ENCODE measurements at regions not wholly inside any gene's neighbourhood (a gene's known extent, or its start where the extent isn't known, plus 50 kb on each side); places are given as distances from the start of the nearest gene placed in this dataset.
"Not testable (repeated sequence)": the region's sequence is repeated elsewhere in the genome, so short reads cannot be mapped to it uniquely, and the experiment has no call there.

- DNase-seq (ENCODE audit: low read depth), result no peak
- in situ Hi-C loops (cut with HindIII; ENCODE audit: low pct_unique_long_range_greater_than_20kb, low sequenced_read_pairs), result no loop called here
Observed at GRCh38 chr9:93786204-93786603, 169.0 kb downstream of the BARX1 start.

GRCh38 chr9:93776873-93777272 is 178.3 kb downstream of the BARX1 start:
- in situ Hi-C loops (cut with HindIII; ENCODE audit: low pct_unique_long_range_greater_than_20kb, low sequenced_read_pairs), result no loop called here
- no peak for DNase-seq (ENCODE audit: low read depth)

GRCh38 chr9:93776256-93776655 is 178.9 kb downstream of the BARX1 start:
- no peak for DNase-seq (ENCODE audit: low read depth)
- in situ Hi-C loops (cut with HindIII; ENCODE audit: low pct_unique_long_range_greater_than_20kb, low sequenced_read_pairs), result no loop called here

DNA sequence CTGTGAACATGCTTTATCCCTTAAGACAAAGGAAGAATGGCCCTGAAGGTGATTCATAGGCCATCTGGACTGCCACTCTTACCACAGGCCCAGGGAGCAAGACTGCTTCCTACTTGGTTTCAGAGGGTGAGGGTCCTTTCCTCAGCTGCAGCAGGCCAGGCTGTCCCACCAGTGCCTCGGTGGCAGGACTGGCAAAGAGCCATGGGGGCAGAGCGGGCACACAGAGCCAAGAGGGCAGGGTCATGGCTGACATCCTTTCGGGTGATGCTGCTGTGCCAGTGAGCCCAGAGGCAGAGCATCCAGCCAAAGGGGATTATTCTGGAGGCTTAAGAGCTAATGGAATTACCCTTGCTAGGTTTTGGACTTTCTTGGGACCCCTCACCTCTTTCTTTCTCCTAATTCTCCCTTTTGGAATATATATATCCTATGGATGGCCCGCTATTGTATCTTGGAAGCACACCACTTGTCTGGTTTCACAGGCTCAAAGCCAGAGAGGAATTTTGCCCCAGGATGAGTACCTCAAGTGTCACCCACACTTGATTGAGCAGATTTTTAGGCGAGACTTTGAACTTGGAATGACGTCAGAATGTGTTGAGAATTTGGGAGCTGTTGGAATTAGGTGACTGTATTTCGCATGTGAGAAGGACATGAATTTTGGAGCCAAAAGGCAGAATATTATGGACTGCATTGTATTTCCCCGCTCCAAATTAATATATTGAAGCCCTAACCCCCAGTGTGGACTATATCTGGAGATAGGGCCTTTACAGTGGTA is 180.6 kb downstream of the BARX1 start:
- DNase-seq (ENCODE audit: low read depth), result no peak
- in situ Hi-C loops (cut with HindIII; ENCODE audit: low pct_unique_long_range_greater_than_20kb, low sequenced_read_pairs), result no loop called here

GRCh38 chr9:93771276-93771675 is 183.9 kb downstream of the BARX1 start:
- DNase-seq (ENCODE audit: low read depth), result no peak
- in situ Hi-C loops (cut with HindIII; ENCODE audit: low pct_unique_long_range_greater_than_20kb, low sequenced_read_pairs), result no loop called here

DNA sequence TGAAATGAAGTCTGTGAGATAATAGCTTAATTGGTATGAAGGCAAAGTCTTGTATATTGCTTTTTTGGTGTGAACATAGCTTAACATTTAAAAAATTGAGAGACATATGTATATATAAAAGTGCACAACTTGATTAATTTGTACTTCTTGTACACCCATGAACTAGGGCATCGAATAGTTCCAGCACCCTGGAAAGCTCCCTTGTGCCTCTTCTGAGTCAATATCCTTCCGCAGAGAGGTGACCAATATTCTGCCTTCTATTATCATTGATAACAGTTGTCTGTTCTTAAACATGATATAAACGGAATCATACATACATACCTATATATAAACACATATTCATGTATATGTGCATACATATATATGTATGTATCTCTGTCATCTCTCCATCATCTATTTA is 185.4 kb downstream of the PHF2 start:
- no peak for DNase-seq (ENCODE audit: low read depth)
- in situ Hi-C loops (cut with HindIII; ENCODE audit: low pct_unique_long_range_greater_than_20kb, low sequenced_read_pairs), result no loop called here

DNA sequence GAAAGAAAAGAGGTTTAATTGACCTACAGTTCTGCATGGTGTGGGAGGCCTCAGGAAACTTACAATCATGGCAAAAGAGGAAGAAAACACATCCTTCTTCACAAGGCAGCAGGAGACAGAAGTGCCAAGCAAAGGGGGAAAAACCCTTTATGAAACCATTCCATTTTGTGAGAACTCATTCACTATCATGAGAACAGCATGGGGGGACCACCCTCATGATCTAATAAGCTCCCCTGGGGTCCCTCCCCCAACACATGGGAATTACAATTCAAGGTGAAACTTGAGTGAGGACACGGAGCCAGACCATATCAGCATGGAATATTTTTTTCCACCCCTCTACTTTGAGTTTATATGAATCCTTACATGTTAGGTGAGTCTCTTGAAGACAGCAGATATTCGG is 173.7 kb downstream of the PHF2 start:
- in situ Hi-C loops (cut with HindIII; ENCODE audit: low pct_unique_long_range_greater_than_20kb, low sequenced_read_pairs), result no loop called here
- DNase-seq (ENCODE audit: low read depth), result no peak

DNA sequence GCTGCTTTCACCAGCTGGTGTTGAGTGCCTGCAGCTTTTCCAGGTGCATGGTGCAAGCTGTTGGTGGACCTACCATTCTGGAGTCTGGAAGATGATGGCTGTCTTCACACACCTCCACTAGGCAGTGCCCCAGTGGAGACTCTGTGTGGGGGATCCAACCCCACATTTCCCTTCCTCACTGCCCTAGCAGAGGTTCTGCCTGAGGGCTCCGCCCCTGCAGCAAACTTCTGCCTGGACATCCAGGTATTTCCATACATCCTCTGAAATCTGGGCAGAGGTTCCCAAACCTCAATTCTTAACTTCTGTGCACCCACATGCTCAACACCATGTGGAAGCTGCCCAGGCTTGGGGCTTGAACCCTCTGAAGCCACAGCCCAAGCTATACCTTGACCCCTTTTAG is 172.4 kb downstream of the PHF2 start:
- in situ Hi-C loops (cut with HindIII; ENCODE audit: low pct_unique_long_range_greater_than_20kb, low sequenced_read_pairs); DNase-seq (ENCODE audit: low read depth): not testable (repeated sequence)

- in situ Hi-C loops (cut with HindIII; ENCODE audit: low pct_unique_long_range_greater_than_20kb, low sequenced_read_pairs), result no loop called here
Observed at GRCh38 chr9:93731963-93732362, 155.6 kb downstream of the PHF2 start.

GRCh38 chr9:93730648-93731047 is 154.3 kb downstream of the PHF2 start:
- no peak for DNase-seq (ENCODE audit: low read depth)
- in situ Hi-C loops (cut with HindIII; ENCODE audit: low pct_unique_long_range_greater_than_20kb, low sequenced_read_pairs), result no loop called here

More at GRCh38 chr9:93731963-93732362, 155.6 kb downstream of the PHF2 start:
- DNase-seq (ENCODE audit: low read depth), result no peak

- no peak for DNase-seq (ENCODE audit: low read depth)
- in situ Hi-C loops (cut with HindIII; ENCODE audit: low pct_unique_long_range_greater_than_20kb, low sequenced_read_pairs), result no loop called here
Observed at GRCh38 chr9:93730217-93730616, 153.8 kb downstream of the PHF2 start.
